HS-27A (cell line): ENCODE measurements at regions not wholly inside any gene's neighbourhood (a gene's known extent, or its start where the extent isn't known, plus 50 kb on each side); places are given as distances from the start of the nearest gene placed in this dataset.
A peak's percentile ranks its signal among the peaks of the same experiment; 100 is the strongest.

Experiments
- DNase-seq: peaks from one replicate; pipeline ENCODE4 v3.0.0-alpha.2; 2012; ENCODE audit warnings: low read depth, missing footprints

DNA sequence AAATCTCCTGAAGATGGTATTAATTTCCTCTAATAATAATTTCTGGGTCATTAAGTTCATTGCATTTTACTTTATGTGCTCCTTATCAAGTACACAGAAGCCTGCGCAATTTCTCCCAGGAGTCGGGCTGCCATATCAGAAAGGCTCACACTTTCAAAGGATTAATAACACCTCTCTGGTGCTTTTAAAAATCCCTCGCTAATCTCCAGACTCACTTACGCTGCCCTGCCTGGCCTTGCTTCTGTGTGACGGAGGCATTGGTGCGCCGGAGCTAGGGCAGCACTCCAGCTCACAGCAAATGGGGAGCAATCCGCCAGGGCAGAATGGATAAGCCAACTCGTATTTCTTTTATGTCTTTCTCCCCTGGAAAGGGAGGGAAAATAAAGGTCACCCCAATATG is 300.8 kb downstream of the EFNB2 start:
- no peak for DNase-seq

DNA sequence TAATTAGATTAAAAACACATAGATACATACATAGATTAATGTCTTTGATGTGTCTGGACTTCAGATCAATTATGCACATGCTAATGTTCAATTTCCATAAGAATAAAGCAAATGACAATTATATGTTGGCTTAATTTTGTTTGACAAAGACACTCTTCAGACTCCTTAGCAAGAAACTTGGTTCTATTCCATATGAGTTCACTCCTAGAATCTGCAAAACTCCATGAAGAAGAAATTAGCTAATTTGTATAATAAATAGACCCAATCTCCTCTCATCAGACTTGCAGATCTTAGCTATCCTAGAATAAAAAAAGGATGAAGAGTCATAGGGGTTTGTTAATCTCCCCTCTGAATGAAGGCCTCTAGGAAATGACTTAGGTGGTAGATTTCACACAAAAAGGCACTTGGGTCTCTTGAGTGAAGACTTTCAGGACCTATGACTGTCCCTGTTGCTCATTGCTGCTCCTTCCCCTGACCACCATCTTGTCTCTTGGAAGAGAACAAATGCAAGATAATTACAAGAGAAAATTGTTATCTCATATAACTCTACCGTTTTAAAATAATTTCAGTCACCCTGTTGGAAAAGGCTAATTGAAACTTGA is 302.2 kb downstream of the EFNB2 start:
- DNase-seq: no peak

DNA sequence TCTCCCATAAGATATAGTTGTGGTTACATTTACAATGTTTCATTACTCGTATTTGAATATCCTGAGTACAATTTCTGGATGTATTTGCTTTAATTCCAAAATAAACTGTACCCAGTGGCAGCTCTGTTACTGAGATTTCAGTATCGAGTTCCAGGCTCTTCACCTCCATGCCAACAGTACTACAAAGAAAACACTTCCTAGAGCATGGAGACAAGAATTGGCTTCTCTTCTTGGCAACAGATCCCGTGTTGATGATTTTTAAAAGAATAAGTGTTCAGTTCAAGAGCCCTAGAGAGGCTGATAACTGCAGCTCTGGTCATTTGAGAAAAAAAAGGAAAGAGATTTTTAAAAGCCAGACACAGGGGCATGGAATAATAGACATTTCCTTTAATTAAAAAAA is 302.8 kb downstream of the EFNB2 start:
- no peak for DNase-seq

DNA sequence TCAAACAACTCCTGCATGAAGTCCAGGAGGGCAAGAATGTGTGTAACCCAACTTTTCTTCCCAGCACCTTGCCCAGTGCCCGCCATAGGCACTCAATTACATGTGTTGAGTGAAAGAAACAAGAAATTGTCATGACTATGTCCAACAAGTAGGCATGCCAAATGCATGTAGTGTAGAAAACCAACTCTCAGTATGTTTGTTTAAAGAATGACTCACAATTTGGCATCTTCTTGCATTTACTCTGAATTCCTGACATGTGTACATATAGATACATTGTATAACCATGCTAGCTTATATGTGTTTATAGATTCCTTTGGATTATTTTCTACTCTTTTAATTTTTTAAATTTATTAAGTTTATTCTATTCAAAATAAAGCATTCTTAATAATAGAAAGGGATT is 305.0 kb downstream of the EFNB2 start:
- DNase-seq: peak; percentile 23

DNA sequence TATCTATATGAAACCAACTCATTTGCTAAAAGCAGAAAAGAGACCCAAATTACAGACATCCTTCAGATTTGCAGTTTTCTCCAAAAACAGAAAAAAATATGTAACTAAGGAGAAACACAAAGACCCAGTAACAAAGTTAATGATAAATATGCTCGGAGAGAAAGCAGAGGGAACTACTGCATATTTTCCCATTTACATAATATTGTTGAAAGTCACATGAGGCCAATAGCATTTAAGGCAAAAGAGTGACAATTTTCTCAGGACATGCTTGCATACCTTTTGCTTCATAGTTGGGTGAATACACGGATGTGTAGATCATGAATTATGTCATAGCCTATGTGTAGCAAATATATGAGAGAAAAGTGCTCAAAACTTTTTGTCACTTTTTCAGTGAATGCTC is 310.3 kb downstream of the EFNB2 start:
- no peak for DNase-seq

DNA sequence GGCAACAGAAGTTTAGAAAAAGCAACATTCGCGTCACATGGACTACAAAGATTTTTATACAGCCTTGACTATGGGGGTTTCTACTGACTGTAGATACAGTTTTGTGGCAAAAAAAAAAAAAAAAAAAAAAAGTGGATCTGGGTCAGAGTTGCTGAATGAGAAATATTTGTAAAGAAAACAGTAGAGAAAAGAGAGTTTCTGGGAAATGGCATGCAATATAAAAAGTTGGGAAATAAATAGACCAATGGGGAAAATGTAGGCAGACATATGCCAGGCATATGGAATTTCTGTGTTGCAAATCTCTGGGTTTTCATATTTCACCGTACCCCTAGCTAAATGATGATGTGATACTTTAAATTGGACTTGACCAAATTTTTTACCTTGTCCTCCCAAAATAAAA is 315.3 kb downstream of the EFNB2 start:
- no peak for DNase-seq

DNA sequence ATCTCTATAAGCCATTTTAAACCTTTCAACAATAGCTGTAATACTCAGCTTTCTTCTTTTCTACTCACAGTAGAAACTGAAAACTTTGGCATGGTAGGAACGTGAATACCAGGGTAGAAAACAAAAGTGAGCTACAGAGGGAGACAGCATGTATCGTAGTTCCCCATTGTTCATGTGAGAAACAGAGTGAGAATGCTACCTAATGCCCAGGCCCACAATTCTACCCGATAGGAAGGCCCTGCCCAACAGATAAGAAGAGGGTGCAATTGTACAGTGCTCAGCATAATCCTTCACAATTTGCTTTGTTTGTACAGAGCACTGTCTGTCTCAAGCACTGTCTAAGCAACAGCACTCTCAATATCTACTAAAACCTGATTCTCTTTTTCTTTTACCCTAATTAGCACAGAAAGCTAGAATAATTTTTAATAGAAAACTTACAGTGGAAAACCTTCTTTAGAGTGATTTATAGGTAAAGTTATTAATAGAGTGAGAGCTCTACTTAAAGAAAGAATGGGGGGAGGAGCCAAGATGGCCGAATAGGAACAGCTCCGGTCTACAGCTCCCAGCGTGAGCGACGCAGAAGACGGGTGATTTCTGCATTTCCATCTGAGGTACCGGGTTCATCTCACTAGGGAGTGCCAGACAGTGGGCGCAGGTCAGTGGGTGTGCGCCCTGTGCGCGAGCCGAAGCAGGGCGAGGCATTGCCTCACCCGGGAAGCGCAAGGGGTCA is 322.3 kb downstream of the EFNB2 start:
- DNase-seq: no peak

DNA sequence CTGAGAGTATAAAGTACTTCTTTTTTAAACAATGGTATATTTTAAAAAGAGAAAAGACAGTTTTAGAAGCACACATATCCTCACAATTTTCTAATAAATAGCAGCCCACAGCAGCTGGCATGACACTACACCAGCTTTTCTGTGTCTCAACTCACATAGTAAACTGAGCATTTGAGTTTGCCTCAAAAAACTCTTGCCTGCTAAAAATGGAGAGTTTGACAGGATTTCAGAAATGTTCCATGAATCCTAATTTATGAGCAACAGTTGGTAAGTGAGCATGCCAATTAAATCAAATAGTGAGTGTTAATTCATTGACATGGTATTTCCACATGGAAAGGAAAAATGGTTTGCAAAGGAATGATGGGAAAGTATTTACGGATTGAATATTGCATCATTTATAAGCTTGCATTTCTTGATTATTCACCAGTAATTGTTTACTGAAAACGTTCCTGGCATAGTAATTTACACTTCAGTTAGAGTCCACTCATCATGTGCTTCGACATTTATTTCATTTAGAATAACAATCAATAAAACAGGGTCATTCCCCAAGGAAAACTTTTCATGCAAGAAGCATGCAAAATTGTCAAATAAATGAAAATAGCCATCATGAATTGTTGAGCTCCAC is 323.0 kb downstream of the EFNB2 start:
- DNase-seq: no peak

DNA sequence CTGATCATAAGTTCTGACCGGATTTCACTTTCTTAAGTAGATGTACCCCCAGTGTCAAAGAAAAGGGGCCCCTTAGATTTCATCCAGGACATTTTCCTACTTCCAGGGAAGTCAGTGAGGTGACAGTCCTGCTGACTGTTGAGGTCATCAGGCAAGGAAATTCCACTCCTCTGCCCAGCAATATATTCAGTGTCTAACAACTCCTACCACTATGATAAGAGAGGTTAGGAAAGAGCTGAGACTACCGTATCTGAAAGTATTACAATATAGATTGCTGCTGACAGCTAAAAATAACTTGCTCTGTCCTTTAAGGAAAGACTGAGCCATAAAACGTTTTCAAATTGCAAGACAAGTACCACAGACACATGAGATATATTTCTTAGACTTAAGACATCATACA is 325.1 kb downstream of the EFNB2 start:
- no peak for DNase-seq

DNA sequence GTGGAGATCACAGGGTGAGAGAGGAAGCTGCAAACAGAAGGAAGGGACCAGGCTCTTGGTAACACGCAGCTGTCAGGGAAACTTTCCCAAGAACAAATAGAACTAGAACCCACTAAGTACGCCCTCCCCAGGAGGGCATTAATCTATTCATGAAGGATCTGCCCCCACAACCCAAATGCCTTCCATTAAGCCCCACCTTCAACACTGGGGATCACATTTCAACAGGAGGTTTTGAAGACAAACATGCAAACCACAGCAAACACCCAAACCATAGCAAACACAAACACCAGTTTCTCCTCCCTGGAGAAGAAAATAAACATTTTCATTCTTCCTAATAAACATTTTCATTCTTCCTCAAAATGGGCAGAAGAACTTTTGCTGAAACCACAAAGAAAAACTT is 329.6 kb downstream of the EFNB2 start:
- no peak for DNase-seq

DNA sequence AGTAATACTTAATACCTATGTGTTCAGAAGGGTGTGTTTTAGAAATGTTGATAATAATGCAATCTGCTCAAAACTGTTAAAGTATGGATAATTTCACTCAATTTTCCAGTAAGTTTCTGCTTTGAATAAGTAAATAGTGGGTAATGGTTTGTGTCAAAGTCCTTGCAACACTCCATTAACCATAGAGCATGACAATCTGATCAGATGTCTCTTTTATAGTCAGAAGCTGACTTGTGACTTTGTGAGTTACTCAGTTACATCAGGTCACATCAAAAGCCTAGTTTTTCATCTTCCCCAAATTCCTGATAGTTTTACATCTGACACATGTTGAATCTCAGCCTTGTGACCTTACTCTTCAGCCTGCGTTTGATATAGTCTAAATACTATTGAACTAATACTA is 338.0 kb downstream of the EFNB2 start:
- DNase-seq: no peak

DNA sequence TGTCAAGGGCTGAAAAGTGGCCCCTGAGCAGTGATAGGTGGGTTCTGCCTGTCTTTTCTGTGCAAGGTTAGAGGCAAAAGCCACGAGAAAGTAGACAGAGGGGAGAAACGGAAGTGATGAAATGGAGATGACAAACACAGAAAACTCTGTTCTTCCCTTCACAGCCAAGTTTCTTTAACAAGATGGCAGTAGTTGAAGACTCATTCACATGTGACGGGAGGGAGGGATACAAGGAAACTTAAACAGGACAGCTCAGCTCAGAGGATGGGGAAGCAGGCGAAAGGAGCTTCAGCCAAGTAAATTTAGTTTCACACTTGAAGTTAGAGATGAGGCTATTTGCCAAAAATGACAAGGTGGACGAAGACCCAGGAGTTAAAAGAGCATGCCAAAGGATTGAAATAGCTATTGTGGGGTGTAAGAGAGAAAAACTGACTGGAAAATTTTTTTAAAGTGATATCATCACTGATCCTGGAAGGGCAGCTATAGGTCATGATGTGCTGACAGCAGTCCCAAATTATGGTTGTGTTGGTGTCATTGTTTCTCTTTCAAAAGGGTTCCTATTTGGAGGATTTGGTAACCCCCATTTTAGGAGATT is 347.9 kb downstream of the EFNB2 start:
- DNase-seq: no peak

DNA sequence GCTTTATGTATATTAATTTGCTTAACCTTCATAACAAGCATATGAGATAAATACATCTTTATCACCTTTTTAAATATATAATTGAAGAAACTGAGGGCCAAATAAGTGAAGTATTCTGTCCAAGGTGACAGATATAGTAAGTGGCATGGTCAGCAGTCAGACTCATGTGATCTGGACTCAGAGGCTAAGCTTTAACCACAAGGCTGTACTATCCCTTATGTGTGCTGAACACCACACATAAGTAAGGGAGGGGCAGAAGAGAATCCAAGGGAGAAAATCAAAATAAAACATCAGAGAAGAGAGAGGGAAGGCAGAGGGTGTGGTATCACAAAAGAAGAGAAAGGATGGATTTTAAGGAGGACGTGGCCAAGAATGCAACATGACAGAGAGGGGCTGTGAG is 348.4 kb downstream of the EFNB2 start:
- DNase-seq: no peak

DNA sequence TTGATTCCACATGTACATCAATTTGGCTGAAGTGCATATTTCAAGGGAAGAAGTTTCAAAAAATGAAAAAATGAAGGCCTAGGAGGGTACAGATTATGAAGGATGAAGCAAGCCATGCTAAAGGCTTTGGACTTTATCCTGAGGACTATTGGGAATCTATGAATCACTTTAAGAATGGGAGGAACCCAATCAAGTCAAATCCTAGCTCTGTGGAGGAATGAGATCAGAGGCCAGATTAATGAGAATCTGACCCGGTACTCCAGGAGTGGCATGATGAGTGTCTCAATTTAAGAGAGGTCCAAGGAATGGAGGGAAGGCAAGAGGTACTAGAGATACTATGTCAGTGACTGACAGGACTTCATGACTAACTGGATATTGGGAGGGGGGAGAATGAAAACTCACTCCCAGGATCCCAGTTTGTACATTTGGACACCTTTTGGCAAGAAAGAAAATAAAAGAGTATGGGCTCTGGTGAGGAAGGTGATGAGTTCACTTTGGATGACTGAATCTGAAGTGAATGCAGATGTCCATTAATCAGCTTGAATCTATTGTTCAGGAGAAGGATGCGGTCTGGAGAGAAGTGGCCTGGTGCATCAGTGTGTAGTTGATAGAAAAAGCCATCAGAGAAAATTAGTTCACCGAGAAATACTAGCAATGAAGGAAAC is 349.0 kb downstream of the EFNB2 start:
- DNase-seq: no peak

DNA sequence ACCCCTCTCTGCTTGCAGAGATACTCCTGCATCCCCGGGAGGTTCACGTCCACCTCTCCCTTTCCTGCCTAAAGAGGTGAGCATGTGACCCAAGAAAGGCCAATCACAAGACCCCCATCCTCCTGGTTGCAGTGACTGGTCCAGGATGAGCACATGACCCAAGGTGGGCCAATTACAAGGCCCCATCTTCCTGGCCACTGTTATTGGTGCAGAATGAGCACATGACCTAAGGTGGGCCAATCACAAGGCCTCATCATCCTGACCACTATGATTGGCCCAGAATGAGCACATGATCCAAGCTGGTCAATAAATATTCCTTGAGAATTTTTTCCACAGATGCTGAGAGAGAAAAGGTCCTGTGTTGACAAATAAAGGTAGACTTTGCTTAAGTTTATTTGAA is 350.7 kb downstream of the EFNB2 start:
- no peak for DNase-seq

DNA sequence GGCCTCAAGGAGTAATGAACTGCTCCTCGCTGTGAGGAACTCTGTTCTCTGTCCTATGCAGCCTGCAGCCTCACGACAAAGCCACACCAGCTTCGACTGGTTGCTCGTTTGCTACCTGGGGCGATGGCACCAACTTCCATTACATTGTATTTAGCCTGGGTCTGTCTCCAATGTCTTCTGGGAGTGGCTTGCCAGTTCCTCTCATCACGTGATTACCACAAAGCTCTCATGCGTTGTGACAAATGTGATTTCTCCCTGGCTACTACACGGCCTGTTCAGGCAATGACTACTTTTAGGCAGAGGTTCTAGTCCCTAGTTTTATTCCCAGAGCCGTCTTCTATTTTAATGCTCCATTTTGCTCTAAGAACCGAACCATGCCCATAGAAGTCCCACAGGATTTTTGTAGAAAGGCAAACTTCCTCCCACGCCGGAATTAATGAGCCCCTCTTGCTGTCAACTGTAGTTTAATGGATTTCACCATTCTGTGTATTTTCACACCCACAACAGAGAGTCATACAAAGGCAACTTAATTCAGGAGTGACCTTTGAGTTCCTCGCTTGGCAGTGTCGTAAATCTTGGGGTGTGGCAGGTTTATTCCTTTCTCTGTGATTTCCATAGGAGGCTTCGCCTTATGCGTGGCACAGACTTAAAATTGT is 351.9 kb downstream of the EFNB2 start:
- DNase-seq: no peak

DNA sequence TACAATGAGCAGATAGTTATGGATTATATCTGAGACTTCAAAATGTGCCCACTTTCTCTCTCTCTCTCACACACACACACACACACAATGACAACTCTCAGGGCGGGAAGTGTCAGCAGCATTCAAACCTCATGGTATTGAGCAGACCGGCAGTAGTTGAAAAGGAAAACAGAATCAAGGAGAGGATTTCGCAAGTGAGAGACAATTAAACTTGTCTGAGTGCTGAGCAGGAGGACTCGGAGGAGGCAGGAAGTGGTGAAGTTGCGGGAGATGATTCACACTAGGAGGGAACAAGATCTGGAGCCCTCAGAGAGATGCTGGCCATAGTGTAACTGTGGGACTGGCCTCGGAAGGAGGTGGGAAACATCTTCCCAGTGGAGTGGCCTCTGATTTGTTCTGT is 353.1 kb downstream of the EFNB2 start:
- peak; percentile 40 for DNase-seq

DNA sequence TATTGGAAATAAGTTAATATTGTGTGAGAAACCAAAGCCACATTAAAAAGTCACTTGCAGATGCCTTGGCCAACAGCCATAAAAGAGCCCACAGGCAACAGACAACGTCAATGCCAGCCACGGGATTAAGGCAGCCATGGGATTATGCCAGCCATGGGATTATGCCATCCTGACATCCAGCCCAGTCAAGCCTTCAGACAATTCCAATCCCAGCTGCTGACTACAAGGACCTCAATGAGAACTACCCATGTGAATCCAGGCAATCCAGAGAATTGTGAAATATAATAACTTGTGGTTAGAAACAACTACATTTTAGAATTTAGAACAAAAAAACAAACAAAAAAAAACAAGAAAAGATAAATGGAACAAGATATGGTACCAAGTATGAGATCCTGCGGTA is 356.6 kb downstream of the EFNB2 start:
- DNase-seq: no peak

DNA sequence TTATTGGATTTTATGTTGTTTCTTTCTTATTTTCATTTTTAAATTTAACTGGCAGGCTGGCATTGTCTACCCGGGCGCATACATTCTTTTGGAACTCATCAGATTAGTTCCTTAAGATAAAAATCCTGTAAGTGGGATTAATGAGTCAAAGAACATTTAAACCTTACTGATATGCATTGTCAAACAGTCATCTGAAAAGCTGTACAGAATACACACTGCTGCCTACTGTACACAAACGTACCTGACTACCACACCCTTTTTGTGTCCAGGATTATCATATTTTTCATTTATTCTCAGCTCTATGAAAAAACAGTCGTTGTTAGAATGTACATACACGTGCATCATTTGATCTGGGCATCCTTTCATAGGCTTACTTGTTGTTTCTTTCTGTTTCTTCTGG is 358.3 kb downstream of the EFNB2 start:
- no peak for DNase-seq

DNA sequence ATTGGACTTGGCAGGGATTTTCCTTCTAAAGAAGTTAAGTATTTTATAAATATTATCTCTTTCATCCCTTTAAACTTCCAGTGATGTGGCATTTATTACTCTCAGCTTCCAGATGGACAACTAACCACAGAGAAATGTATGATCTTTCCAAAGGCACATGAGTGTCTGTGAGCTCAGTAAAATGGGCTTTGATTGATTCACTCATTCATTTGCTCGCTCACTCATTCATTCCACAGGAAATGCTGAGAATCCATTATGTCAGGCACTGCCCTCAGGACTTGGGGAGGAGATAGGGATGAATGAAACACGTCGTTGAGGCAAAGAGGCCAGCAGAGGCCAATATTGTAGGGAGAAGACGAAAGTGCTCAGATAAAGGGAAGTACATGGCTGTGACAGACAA is 359.3 kb downstream of the EFNB2 start:
- no peak for DNase-seq

DNA sequence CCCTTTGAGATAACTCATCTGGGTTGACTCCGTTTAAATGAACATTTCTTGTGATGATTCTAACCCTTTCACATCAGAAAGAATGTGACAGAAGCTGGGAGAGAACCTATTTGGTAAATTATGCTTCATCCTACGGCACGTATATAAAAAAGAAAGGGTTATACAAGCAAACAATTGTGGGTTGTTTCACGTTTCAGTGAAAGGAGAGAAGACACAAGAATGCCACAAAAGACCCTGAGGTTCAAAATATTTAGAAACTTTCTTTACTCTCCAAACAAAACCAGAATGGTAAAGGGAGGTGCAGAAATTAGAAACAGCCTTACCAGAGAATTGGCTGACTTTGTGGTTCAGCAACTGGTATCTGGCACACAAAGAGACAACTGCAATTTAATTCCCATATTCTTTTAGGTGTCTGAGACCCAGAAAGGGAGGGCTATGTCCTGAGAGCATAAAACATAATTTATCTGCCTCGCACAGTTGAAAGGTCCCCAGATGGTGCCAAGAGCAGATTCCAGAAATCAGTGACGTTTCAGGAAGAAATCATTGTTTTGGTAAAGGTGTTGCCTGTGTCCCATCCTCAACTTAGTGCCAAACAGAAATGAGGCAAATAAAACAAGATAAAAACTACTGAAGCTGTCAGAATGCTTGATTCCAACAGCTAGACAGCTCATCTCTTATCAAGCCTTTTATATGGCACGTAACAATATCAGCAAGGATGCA is 361.4 kb downstream of the EFNB2 start:
- DNase-seq: no peak

DNA sequence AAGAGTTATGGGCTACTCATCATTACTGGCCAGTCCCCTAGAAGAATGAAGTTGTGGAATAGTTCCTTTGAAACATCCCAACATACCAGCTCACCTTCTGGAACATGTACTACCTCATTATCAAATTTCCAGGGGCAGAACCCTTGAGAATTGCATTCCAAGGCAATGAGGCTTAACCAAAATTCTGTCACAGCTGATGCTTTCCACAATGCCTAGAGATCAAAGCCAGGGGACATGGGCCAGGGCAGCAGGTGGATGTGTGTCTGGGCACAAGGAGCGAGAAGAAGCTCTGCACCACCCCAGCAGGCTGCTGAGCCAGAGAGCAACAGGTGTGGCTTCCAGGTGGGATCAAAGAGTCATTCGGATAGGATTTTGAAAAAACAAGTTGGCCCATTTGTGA is 362.1 kb downstream of the EFNB2 start:
- no peak for DNase-seq
